ENCODE measurements at regions not wholly inside any gene's neighbourhood (a gene's known extent, or its start where the extent isn't known, plus 50 kb on each side); places are given as distances from the start of the nearest gene placed in this dataset.
A peak's percentile ranks its signal among the peaks of the same experiment; 100 is the strongest.
"Not testable (repeated sequence)": the region's sequence is repeated elsewhere in the genome, so short reads cannot be mapped to it uniquely, and the experiment has no call there.

- Histone ChIP-seq H3K4ac (ENCODE audit: low read length) (no peak overlapping the region), H2AK5ac (ENCODE audit: low read depth, low read length) (no peak overlapping the region), H3K4me3 (ENCODE audit: low read length in 2 of 2) (no peak overlapping the region), H3K4me1 (ENCODE audit: control insufficient read depth in 2 of 2, insufficient read depth in 1 of 2, low read depth in 1 of 2, low read length in 2 of 2) (peaks cover 8 to 20% of the 10 kb centered on the region in 2 donors), H2BK5ac (ENCODE audit: low read length) (no peak overlapping the region), H3K27ac (replicated peaks; ENCODE audit: low read length) (no peak overlapping the region), H3K79me1 (ENCODE audit: low read depth, low read length) (no peaks in the 10 kb centered on the region), H3K23ac (ENCODE audit: low read depth, low read length, poor library complexity) (no peak overlapping the region), H4K91ac (ENCODE audit: low read depth, low read length, poor library complexity) (no peak overlapping the region), H3K14ac (ENCODE audit: low read length) (no peak overlapping the region), H2AFZ (ENCODE audit: low read length) (peak overlapping the region; percentile 39), H3K27me3 (ENCODE audit: control insufficient read depth in 3 of 3, insufficient read depth in 3 of 3, low read depth in 1 of 3, low read length in 3 of 3) (no peaks in the 10 kb centered on the region), H3K9me3 (replicated peaks in 1 of 2; ENCODE audit: control insufficient read depth in 2 of 2, insufficient read depth in 1 of 2, low read depth in 1 of 2, low read length in 2 of 2) (peaks cover 0 to 3% of the 10 kb centered on the region in 2 donors), H4K8ac (ENCODE audit: low read depth, low read length) (no peak overlapping the region), H2BK120ac (ENCODE audit: low read depth, low read length) (no peak overlapping the region), H2BK12ac (ENCODE audit: low read length) (no peak overlapping the region), H3K9ac (ENCODE audit: low read depth, low read length, poor library complexity) (no peak overlapping the region), H3K36me3 (replicated peaks in 1 of 2; ENCODE audit: control insufficient read depth in 2 of 2, insufficient read depth in 2 of 2, low read length in 2 of 2) (no peaks in the 10 kb centered on the region), H2BK15ac (ENCODE audit: low read length) (no peak overlapping the region), H3K18ac (ENCODE audit: low read length) (no peak overlapping the region), H3K4me2 (ENCODE audit: insufficient read depth, low read length, poor library complexity, severe bottlenecking) (no peak overlapping the region)
- no CpG with 5 or more reads among the region's 3 CpGs for WGBS, 2 donors (ENCODE audit: extremely low coverage in 2 of 2, insufficient read length in 2 of 2, insufficient replicate concordance in 1 of 2)
- no peak for DNase-seq (ENCODE audit: low spot score)
These were observed 226.9 kb downstream of the CAAP1 start for GRCh38 chr9:26665666-26666065.

- not testable (repeated sequence) for H3K23ac ChIP-seq (ENCODE audit: low read depth, low read length, poor library complexity); H2BK12ac ChIP-seq (ENCODE audit: low read length); H3K36me3 ChIP-seq (replicated peaks in 1 of 2; ENCODE audit: control insufficient read depth in 2 of 2, insufficient read depth in 2 of 2, low read length in 2 of 2); H3K27me3 ChIP-seq (ENCODE audit: control insufficient read depth in 3 of 3, insufficient read depth in 3 of 3, low read depth in 1 of 3, low read length in 3 of 3); H4K91ac ChIP-seq (ENCODE audit: low read depth, low read length, poor library complexity); H3K4me3 ChIP-seq (ENCODE audit: low read length in 2 of 2); H3K9ac ChIP-seq (ENCODE audit: low read depth, low read length, poor library complexity); DNase-seq (ENCODE audit: low spot score); H3K4me1 ChIP-seq (ENCODE audit: control insufficient read depth in 2 of 2, insufficient read depth in 1 of 2, low read depth in 1 of 2, low read length in 2 of 2); H3K79me1 ChIP-seq (ENCODE audit: low read depth, low read length); H3K27ac ChIP-seq (replicated peaks; ENCODE audit: low read length); H3K18ac ChIP-seq (ENCODE audit: low read length); H3K4me2 ChIP-seq (ENCODE audit: insufficient read depth, low read length, poor library complexity, severe bottlenecking); H3K14ac ChIP-seq (ENCODE audit: low read length); H2AK5ac ChIP-seq (ENCODE audit: low read depth, low read length); H3K9me3 ChIP-seq (replicated peaks in 1 of 2; ENCODE audit: control insufficient read depth in 2 of 2, insufficient read depth in 1 of 2, low read depth in 1 of 2, low read length in 2 of 2); H3K4ac ChIP-seq (ENCODE audit: low read length); H2BK120ac ChIP-seq (ENCODE audit: low read depth, low read length); H2AFZ ChIP-seq (ENCODE audit: low read length); H2BK5ac ChIP-seq (ENCODE audit: low read length); H4K8ac ChIP-seq (ENCODE audit: low read depth, low read length); H2BK15ac ChIP-seq (ENCODE audit: low read length)
- WGBS, 2 donors (ENCODE audit: extremely low coverage in 2 of 2, insufficient read length in 2 of 2, insufficient replicate concordance in 1 of 2): no CpG with 5 or more reads among the region's 49 CpGs
These were observed 228.4 kb downstream of the CAAP1 start for GRCh38 chr9:26664087-26664773.

GRCh38 chr9:26662476-26662875 is 230.1 kb downstream of the CAAP1 start:
- Histone ChIP-seq H3K18ac (ENCODE audit: low read length) (no peak overlapping the region), H3K23ac (ENCODE audit: low read depth, low read length, poor library complexity) (no peak overlapping the region), H3K36me3 (replicated peaks in 1 of 2; ENCODE audit: control insufficient read depth in 2 of 2, insufficient read depth in 2 of 2, low read length in 2 of 2) (no peaks in the 10 kb centered on the region), H3K4me2 (ENCODE audit: insufficient read depth, low read length, poor library complexity, severe bottlenecking) (no peak overlapping the region), H3K14ac (ENCODE audit: low read length) (no peak overlapping the region), H4K91ac (ENCODE audit: low read depth, low read length, poor library complexity) (no peak overlapping the region), H2AFZ (ENCODE audit: low read length) (no peak overlapping the region), H2BK120ac (ENCODE audit: low read depth, low read length) (no peak overlapping the region), H3K4me3 (ENCODE audit: low read length in 2 of 2) (no peak overlapping the region), H3K9me3 (replicated peaks in 1 of 2; ENCODE audit: control insufficient read depth in 2 of 2, insufficient read depth in 1 of 2, low read depth in 1 of 2, low read length in 2 of 2) (peaks cover 2 to 4% of the 10 kb centered on the region in 2 donors), H4K8ac (ENCODE audit: low read depth, low read length) (no peak overlapping the region), H3K27me3 (ENCODE audit: control insufficient read depth in 3 of 3, insufficient read depth in 3 of 3, low read depth in 1 of 3, low read length in 3 of 3) (peaks cover 0 to 5% (median 0%) of the 10 kb centered on the region in 3 experiments), H3K79me1 (ENCODE audit: low read depth, low read length) (no peaks in the 10 kb centered on the region), H2AK5ac (ENCODE audit: low read depth, low read length) (no peak overlapping the region), H2BK5ac (ENCODE audit: low read length) (no peak overlapping the region), H2BK15ac (ENCODE audit: low read length) (no peak overlapping the region), H3K9ac (ENCODE audit: low read depth, low read length, poor library complexity) (no peak overlapping the region), H3K4me1 (ENCODE audit: control insufficient read depth in 2 of 2, insufficient read depth in 1 of 2, low read depth in 1 of 2, low read length in 2 of 2) (peaks cover 10% of the 10 kb centered on the region in 2 donors), H3K4ac (ENCODE audit: low read length) (no peak overlapping the region), H2BK12ac (ENCODE audit: low read length) (no peak overlapping the region), H3K27ac (replicated peaks; ENCODE audit: low read length) (no peak overlapping the region)
- no peak for DNase-seq (ENCODE audit: low spot score)
- no CpG with 5 or more reads among the region's 1 CpG for WGBS, 2 donors (ENCODE audit: extremely low coverage in 2 of 2, insufficient read length in 2 of 2, insufficient replicate concordance in 1 of 2)

- Histone ChIP-seq H3K36me3 (replicated peaks in 1 of 2; ENCODE audit: control insufficient read depth in 2 of 2, insufficient read depth in 2 of 2, low read length in 2 of 2) (no peaks in the 10 kb centered on the region), H2BK12ac (ENCODE audit: low read length) (no peak overlapping the region), H2BK120ac (ENCODE audit: low read depth, low read length) (no peak overlapping the region), H2AK5ac (ENCODE audit: low read depth, low read length) (no peak overlapping the region), H3K27me3 (ENCODE audit: control insufficient read depth in 3 of 3, insufficient read depth in 3 of 3, low read depth in 1 of 3, low read length in 3 of 3) (peaks cover 0 to 5% (median 0%) of the 10 kb centered on the region in 3 experiments), H3K14ac (ENCODE audit: low read length) (no peak overlapping the region), H3K23ac (ENCODE audit: low read depth, low read length, poor library complexity) (no peak overlapping the region), H3K9ac (ENCODE audit: low read depth, low read length, poor library complexity) (no peak overlapping the region), H3K79me1 (ENCODE audit: low read depth, low read length) (no peaks in the 10 kb centered on the region), H2BK5ac (ENCODE audit: low read length) (no peak overlapping the region), H4K8ac (ENCODE audit: low read depth, low read length) (no peak overlapping the region), H3K27ac (replicated peaks; ENCODE audit: low read length) (no peak overlapping the region), H2AFZ (ENCODE audit: low read length) (peak overlapping the region; percentile 64), H3K9me3 (replicated peaks in 1 of 2; ENCODE audit: control insufficient read depth in 2 of 2, insufficient read depth in 1 of 2, low read depth in 1 of 2, low read length in 2 of 2) (peaks cover 2 to 4% of the 10 kb centered on the region in 2 donors), H2BK15ac (ENCODE audit: low read length) (no peak overlapping the region), H3K4me2 (ENCODE audit: insufficient read depth, low read length, poor library complexity, severe bottlenecking) (no peak overlapping the region), H3K4ac (ENCODE audit: low read length) (no peak overlapping the region), H4K91ac (ENCODE audit: low read depth, low read length, poor library complexity) (no peak overlapping the region), H3K18ac (ENCODE audit: low read length) (no peak overlapping the region), H3K4me1 (ENCODE audit: control insufficient read depth in 2 of 2, insufficient read depth in 1 of 2, low read depth in 1 of 2, low read length in 2 of 2) (peaks cover 10 to 12% of the 10 kb centered on the region in 2 donors), H3K4me3 (ENCODE audit: low read length in 2 of 2) (no peak overlapping the region)
- WGBS, 2 donors (ENCODE audit: extremely low coverage in 2 of 2, insufficient read length in 2 of 2, insufficient replicate concordance in 1 of 2): no CpG with 5 or more reads among the region's 3 CpGs
- DNase-seq (ENCODE audit: low spot score): peak; percentile 59
These were observed 234.1 kb downstream of the CAAP1 start for GRCh38 chr9:26658476-26658875.

Measured in neuronal stem cell (in vitro differentiated cells).